Muscle of leg (tissue), 3 donors: ENCODE measurements at regions not wholly inside any gene's neighbourhood (a gene's known extent, or its start where the extent isn't known, plus 50 kb on each side); places are given as distances from the start of the nearest gene placed in this dataset.

ENCODE experiments used
- DNase-seq: peaks from one replicate; pipeline ENCODE4 v3.0.0; 2013
- H3K27ac ChIP-seq: one replicate; pipeline ENCODE4 v1.5.1; 2013; ENCODE audit warnings: mild to moderate bottlenecking, low read length, control low read depth
- H3K27me3 ChIP-seq: one replicate; pipeline ENCODE4 v1.6.1; 2013; ENCODE audit warnings: low read length; ENCODE audit not compliant: control insufficient read depth, insufficient read depth
- H3K36me3 ChIP-seq: one replicate; pipeline ENCODE4 v1.6.1; 2013; ENCODE audit warnings: low read length; ENCODE audit not compliant: control insufficient read depth, insufficient read depth
- H3K4me1 ChIP-seq: one replicate; pipeline ENCODE4 v1.6.1; 2013; ENCODE audit warnings: low read length; ENCODE audit not compliant: control insufficient read depth, insufficient read depth
- H3K4me3 ChIP-seq: one replicate; pipeline ENCODE4 v1.5.1; 2013; ENCODE audit warnings: low read length, control low read depth
- H3K9me3 ChIP-seq: replicated peaks from 2 replicates; pipeline ENCODE4 v1.6.1; 2013; ENCODE audit warnings: low read depth, low read length; ENCODE audit not compliant: control insufficient read depth
- WGBS: methylation state at CpG from one replicate; pipeline ENCODE4 v1.1.5; 2013; ENCODE audit warnings: missing lambda C conversion rate; ENCODE audit not compliant: insufficient coverage; 5-methylcytosine and 5-hydroxymethylcytosine counted together

DNA sequence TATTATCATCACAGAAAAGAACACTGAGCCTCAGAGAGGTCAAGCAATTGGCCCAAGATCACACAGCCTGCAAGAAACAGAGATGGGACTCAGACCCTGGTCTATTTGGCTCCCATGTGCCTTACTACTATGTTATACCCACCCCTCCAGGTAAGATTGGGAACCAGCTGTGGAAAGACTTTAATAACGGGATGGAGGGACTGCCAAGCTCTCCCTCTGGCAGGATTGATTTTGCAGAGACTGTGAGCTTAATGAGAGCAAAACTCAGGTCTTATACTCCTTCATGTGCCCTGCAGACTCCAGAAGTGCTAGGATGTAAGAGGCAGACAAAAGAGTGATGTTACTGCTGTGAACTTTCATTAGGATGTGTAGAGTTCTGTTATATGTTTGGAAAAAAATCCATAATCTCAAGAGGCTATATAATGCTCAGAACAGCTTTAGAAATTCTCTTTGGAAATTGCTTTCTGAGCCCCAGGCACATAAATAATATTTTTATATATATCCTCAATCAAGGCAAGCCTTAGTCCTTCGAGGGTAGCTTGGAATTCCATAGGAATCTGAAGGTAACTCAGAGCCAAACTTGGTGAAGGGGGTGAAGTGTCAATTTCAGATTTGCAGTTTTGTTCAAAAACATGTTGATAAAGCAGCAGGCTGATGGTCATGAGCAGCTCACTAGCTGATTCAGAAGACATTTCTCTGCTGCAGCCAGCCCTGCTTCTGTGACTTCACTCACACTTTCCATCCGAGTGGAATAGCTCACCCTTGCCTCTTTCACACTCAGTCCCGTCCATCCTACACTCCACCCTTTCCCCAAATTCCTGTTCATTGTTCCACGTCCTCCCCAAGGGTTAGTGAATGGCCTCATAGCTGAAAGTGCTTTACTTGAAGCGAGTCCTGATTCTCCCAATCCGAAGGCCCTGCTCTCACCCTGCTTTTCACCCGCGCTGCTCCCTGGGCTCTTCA, 188.8 kb downstream of the SNX19 start:
- 33% methylated on average over 8 of the region's 9 CpGs for WGBS
- peak; percentile 86 for DNase-seq
- H3K27ac ChIP-seq: peak overlapping the region; percentile 91
- H3K4me1 ChIP-seq: peaks cover 52% of the 10 kb centered on the region
- H3K27me3 ChIP-seq: no peaks in the 10 kb centered on the region
- peaks cover 8% of the 10 kb centered on the region for H3K9me3 ChIP-seq
- no peak overlapping the region for H3K4me3 ChIP-seq
- no peaks in the 10 kb centered on the region for H3K36me3 ChIP-seq

DNA sequence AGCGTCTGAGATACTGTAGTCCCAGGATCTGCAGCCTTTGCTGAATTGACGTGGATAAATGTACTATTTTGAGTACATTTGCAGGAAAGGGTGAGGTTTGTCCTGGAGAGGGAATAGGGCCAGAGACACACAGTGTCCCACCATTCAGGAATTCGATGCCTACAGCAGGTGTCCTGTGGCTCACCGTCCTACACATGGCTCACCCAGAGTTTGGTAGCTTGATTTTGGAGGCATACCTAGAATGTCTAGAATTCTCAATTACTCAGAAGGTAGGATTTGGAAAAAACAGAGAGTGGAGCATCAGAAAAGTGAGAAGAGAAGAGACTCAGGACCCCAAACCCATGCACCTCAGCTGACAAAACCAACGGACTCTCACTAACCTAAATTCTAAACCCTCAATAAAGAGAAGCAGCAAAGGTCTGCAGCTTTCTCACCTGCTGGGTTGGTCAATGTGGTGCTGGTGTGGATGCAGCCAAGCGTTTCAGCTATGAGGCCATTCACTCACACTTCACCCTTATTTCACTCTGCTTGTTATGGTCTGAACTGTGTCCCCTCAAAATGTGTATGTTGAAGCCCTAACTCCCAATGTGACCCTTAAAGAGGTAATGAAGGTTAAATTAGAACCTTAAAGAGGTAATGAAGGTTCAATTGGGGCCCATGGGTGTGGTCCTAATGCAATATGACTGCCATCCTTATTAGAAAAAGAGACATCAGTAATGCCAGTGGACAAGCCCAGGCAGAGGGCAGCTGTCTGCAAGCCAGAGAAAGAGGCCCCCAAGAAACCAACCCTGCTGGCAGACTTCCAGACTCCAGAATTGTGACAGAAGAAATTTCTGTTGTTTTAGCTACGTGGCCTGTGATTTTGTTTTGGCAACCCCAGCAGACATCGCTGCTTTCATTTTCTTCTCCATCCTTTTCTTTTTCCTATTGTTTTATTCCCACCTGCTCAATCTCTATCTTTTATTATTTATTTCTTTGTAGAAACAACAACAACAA, 187.8 kb downstream of the SNX19 start:
- H3K27ac ChIP-seq: peak overlapping the region; percentile 91
- no peak for DNase-seq
- 17% methylated on average over 1 of the region's 8 CpGs for WGBS

DNA sequence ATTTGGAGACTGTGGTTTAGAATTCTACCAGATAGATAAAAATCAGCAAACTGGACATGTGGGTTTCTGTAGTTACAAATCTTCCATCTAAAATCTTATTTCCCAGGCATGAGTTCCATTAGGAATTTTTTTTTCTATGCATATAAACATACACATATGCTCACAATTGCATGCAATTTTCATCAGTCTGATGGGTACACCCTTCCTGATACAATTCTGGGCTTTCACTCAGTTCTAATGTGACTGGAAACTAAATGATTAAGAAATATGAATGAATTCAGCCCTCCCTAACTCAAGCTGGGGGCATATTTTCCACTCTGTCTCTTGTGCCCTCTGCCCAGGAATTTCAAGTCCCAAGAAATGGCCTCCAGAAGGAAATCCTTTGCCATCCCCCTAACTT, 187.1 kb downstream of the SNX19 start:
- peaks cover 43% of the 10 kb centered on the region for H3K4me1 ChIP-seq
- H3K36me3 ChIP-seq: no peaks in the 10 kb centered on the region
- no peak overlapping the region for H3K4me3 ChIP-seq
- H3K9me3 ChIP-seq: peaks cover 8% of the 10 kb centered on the region
- H3K27me3 ChIP-seq: no peaks in the 10 kb centered on the region
- no peak for DNase-seq
- H3K27ac ChIP-seq: no peak overlapping the region

More for the DNA sequence above, 187.8 kb downstream of the SNX19 start:
- peaks cover 46% of the 10 kb centered on the region for H3K4me1 ChIP-seq
- H3K9me3 ChIP-seq: peaks cover 8% of the 10 kb centered on the region
- H3K36me3 ChIP-seq: no peaks in the 10 kb centered on the region
- H3K4me3 ChIP-seq: no peak overlapping the region
- H3K27me3 ChIP-seq: no peaks in the 10 kb centered on the region

DNA sequence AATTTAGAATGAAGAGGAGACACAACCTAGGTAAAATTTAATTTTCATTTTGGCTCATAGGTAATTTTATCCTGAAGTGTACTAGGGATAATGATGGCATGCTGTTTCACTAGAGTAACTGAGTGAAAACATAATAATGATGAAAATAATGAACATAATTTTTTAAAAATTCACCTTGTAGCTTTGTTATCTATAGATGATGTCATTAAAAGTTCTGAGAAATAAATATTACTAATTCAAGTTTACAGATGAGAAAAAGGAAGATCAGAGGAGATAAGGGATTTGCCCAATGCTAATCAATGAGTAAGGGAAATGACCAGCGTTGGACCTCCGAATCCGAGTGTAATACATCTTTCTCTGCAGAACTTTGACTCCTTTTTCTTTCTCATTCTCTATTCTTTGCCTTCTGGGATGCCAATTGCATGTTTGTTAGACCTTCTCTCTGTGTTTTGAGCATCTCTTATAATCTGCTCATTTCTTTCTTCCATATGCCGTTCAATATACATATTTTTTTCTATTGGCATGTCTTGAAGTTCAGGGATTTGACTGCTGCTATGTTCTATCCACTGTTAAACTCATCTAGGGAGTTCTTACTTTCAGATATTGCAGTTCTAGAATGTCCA, 186.5 kb downstream of the SNX19 start:
- Histone ChIP-seq H3K9me3 (peaks cover 10% of the 10 kb centered on the region), H3K36me3 (no peaks in the 10 kb centered on the region), H3K4me3 (no peak overlapping the region), H3K27ac (no peak overlapping the region), H3K4me1 (peaks cover 37% of the 10 kb centered on the region), H3K27me3 (no peaks in the 10 kb centered on the region)
- no peak for DNase-seq
- WGBS: 100% methylated on average over 2 of the region's 4 CpGs

DNA sequence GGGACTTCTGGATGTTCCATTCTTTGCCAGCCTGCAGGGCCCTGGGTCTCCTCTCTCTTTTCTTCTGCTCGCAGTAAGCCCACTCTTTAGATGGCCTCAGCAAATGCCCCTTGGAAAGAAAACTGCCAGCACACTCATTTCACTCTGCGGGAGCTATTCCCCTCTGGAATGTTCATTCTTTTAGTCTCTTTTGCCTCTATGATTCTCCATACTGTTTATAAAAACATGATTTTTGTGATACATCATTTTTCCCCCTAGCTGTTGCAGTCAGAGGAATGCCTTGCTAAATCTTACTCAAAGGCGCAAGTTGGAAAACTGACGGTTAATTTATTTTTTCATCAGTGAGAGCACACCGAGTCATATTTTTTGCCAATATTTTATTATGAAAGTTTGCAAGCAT, 184.9 kb downstream of the SNX19 start:
- peaks cover 21% of the 10 kb centered on the region for H3K4me1 ChIP-seq
- no peaks in the 10 kb centered on the region for H3K27me3 ChIP-seq
- peaks cover 14% of the 10 kb centered on the region for H3K9me3 ChIP-seq
- no peak for DNase-seq
- 80% methylated on average over 1 of the region's 5 CpGs for WGBS
- no peak overlapping the region for H3K27ac ChIP-seq
- H3K36me3 ChIP-seq: no peaks in the 10 kb centered on the region
- H3K4me3 ChIP-seq: no peak overlapping the region

DNA sequence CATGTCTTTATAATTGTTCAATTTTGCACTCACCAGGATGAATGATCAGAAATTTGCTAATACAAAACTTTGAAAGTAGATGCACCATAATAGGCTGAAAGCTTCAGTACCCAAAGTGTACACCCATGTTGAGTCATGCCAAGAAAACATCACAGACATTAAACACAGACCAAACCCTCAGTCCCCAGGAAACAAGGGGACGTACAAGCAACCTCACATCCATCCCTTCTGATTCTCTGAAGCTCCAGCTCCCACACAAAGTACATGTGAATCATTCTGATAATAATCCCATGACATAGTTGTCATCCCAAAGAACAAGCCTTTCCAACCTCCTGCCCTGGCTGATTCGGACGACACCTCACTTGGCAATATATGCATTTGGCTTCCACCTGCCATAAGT, 183.8 kb downstream of the SNX19 start:
- no peak for DNase-seq
- Histone ChIP-seq H3K9me3 (peaks cover 14% of the 10 kb centered on the region), H3K27ac (no peak overlapping the region), H3K36me3 (no peaks in the 10 kb centered on the region), H3K4me3 (no peak overlapping the region), H3K4me1 (peaks cover 17% of the 10 kb centered on the region), H3K27me3 (no peaks in the 10 kb centered on the region)
- WGBS: 86% methylated on average over 1 of the region's 3 CpGs

DNA sequence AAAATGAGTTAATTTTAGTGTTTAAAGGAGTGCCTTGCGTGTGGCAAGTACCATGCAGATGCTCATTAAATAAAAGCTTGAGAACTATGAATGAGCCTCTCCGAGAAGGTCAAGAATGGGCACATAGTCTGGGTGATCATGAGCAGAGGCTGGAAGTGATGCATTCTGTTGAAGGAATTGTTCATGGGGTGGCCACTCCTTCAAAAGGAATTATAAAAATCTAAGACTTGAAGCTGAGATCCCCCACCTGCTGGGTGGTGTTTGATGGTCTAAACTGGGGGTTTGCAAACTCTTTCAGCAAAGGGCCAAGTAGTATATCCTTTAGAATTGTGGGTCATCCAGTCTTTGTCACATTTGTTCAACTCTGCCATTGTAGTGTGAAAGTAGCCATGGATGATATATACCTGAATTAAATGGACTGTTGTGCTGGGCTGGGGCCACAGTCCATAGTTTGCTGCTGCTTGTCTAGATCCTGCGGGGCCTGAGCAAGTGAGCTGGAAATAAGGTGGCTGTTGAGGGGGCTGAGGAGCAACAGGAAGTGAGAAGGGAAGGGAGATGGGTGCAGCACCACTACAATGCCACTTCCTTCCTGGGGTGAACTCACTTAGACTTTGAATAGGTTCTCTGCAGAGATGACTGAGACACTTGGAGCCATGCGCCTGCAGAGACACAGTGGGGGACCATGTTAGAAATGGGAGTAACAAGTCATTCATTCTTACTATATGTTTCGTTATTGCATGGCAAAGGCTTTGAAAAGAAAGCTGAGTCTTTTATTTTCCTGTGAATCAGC, 179.0 kb downstream of the SNX19 start:
- Histone ChIP-seq H3K27me3 (no peaks in the 10 kb centered on the region), H3K4me3 (no peak overlapping the region), H3K9me3 (peaks cover 15% of the 10 kb centered on the region), H3K4me1 (peaks cover 19% of the 10 kb centered on the region), H3K36me3 (no peaks in the 10 kb centered on the region), H3K27ac (no peak overlapping the region)
- WGBS: 97% methylated on average over 3 of the region's 5 CpGs
- DNase-seq: no peak

DNA sequence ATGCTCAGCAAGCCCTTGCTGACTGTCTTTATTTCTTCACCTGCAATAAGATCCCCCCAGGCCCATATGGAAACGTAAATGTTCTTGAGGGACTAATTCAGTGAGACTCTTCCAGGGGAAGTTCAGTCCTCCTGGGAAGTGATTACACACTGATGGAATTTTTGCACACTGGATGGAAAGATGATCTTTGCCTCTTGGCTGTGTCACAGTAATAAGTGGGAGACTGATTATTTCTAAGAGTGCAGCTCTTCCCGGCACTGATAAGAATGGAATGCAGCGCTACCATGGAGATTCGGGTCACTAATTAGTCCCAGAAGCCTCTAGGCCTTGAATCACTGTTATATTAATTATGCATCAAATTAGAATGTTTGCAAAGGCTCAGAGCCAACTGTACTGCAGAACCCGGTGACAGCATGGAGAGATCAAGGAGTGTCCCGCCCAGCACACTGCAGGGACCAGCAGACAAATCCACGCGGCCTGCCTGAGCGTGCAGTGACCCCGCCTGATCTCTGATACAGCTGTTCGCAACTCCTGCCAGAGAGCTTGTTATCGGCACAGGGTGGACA, 178.3 kb downstream of the SNX19 start:
- Histone ChIP-seq H3K9me3 (peaks cover 17% of the 10 kb centered on the region), H3K27me3 (no peaks in the 10 kb centered on the region), H3K27ac (peak overlapping the region; percentile 76), H3K4me1 (peaks cover 19% of the 10 kb centered on the region), H3K4me3 (no peak overlapping the region), H3K36me3 (no peaks in the 10 kb centered on the region)
- DNase-seq: peak; percentile 86
- WGBS: 0% methylated on average over 4 of the region's 12 CpGs

DNA sequence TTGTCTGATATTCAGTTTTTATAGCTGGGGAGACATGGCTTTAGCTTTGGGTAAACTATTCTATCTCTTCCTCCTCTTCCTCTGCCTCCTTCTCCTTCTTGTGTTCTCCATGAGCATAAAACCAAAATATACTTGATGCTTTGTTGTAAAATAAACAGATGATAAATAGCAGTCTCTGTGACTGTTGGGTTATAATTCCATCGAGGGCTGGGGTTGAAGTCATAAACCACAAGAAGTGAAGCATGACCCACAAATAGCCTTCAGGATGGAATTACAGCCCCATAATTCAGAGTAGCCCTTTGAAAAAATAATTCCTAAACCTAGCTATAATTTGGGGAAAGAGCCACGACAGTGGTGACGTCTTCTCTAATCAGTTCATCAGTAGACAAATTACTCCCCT, 177.7 kb downstream of the SNX19 start:
- no peaks in the 10 kb centered on the region for H3K36me3 ChIP-seq
- peaks cover 19% of the 10 kb centered on the region for H3K4me1 ChIP-seq
- peak overlapping the region; percentile 76 for H3K27ac ChIP-seq
- H3K4me3 ChIP-seq: no peak overlapping the region
- peaks cover 18% of the 10 kb centered on the region for H3K9me3 ChIP-seq
- no peaks in the 10 kb centered on the region for H3K27me3 ChIP-seq
- WGBS: no CpG with 5 or more reads among the region's 3 CpGs
- no peak for DNase-seq
